HEK293 (cell line): ENCODE measurements at regions not wholly inside any gene's neighbourhood (a gene's known extent, or its start where the extent isn't known, plus 50 kb on each side); places are given as distances from the start of the nearest gene placed in this dataset.

ENCODE experiments used
- CTCF ChIA-PET: fragments of 350-600 bp; formaldehyde crosslinking; extraction: SDS; loops from one replicate; lab custom pipeline; 2021; ENCODE audit warnings: antibody characterized with exemption; lab: Yijun Ruan, JAX
- POLR2A ChIA-PET: fragments of 300-600 bp; formaldehyde crosslinking; extraction: SDS; loops from one replicate; lab custom pipeline; 2020; ENCODE audit warnings: antibody characterized with exemption, inconsistent platforms; lab: Yijun Ruan, JAX
- H3K27ac ChIP-seq: fragments of 200-500 bp; sonication (Bioruptor generic); 2 replicates; pipeline ENCODE4 v1.5.1; 2014; ENCODE audit warnings: low read depth, low read length, control low read depth, inconsistent platforms; ENCODE audit errors: extremely low read depth
- H3K36me3 ChIP-seq, 2 experiments: fragments of 200-500 bp in 1 of 2; sonication (Bioruptor generic) in 1 of 2; 1 replicate in 1 of 2; 2 replicates in 1 of 2; pipeline ENCODE4 v1.5.1; 2014 to 2017; ENCODE audit warnings: inconsistent platforms in 2 of 2, low read length in 2 of 2; ENCODE audit not compliant: control insufficient read depth in 2 of 2, insufficient read depth in 1 of 2
- H3K4me1 ChIP-seq: fragments of 200-500 bp; sonication (Bioruptor generic); 2 replicates; pipeline ENCODE4 v1.5.1; 2014; ENCODE audit warnings: mild to moderate bottlenecking, low read length, inconsistent platforms; ENCODE audit not compliant: control insufficient read depth, insufficient read depth
- H3K4me3 ChIP-seq: 2 replicates; pipeline ENCODE4 v1.5.1; 2011; ENCODE audit warnings: low read depth, mild to moderate bottlenecking, control low read depth, low read length, moderate library complexity
- H3K9me3 ChIP-seq: fragments of 200-500 bp; sonication (Bioruptor generic); 2 replicates; pipeline ENCODE4 v1.5.1; 2014; ENCODE audit warnings: low read depth, low read length, inconsistent platforms; ENCODE audit not compliant: control insufficient read depth, insufficient read depth
- FEZF1 ChIP-seq: fragments of 450-650 bp; formaldehyde crosslinking; IDR thresholded peaks from 2 replicates; pipeline ENCODE4 v1.5.1; 2016; ENCODE audit warnings: missing biosample characterization, missing genetic modification characterization
- GLIS2 ChIP-seq: fragments of 450-650 bp; formaldehyde crosslinking; IDR thresholded peaks from 2 replicates; pipeline ENCODE4 v1.5.1; 2016; ENCODE audit warnings: missing biosample characterization, missing genetic modification characterization
- ZBTB7A ChIP-seq: fragments of 450-650 bp; formaldehyde crosslinking; IDR thresholded peaks from 2 replicates; pipeline ENCODE4 v1.5.1; 2016; ENCODE audit warnings: low read depth, missing biosample characterization, missing genetic modification characterization
- ZNF10 ChIP-seq: fragments of 450-650 bp; formaldehyde crosslinking; IDR thresholded peaks from 2 replicates; pipeline ENCODE4 v1.5.1; 2017; ENCODE audit warnings: missing biosample characterization, missing genetic modification characterization
- ZNF174 ChIP-seq: fragments of 450-650 bp; formaldehyde crosslinking; IDR thresholded peaks from 2 replicates; pipeline ENCODE4 v1.5.0; 2017; ENCODE audit warnings: missing biosample characterization, mild to moderate bottlenecking, missing genetic modification characterization
- ZNF426 ChIP-seq: fragments of 450-650 bp; formaldehyde crosslinking; IDR thresholded peaks from 2 replicates; pipeline ENCODE4 v1.5.1; 2017; ENCODE audit warnings: missing biosample characterization, missing genetic modification characterization, mild to moderate bottlenecking, inconsistent platforms, moderate library complexity
- ZNF473 ChIP-seq: fragments of 450-650 bp; formaldehyde crosslinking; IDR thresholded peaks from 2 replicates; pipeline ENCODE4 v1.5.1; 2017; ENCODE audit warnings: missing biosample characterization, missing genetic modification characterization
- ZNF560 ChIP-seq: fragments of 450-650 bp; formaldehyde crosslinking; IDR thresholded peaks from 2 replicates; pipeline ENCODE4 v1.5.1; 2017; ENCODE audit warnings: missing biosample characterization, missing genetic modification characterization, borderline replicate concordance
- ZNF596 ChIP-seq: fragments of 450-650 bp; IDR thresholded peaks from 2 replicates; pipeline ENCODE4 v1.5.0; 2018; ENCODE audit warnings: missing biosample characterization, mild to moderate bottlenecking, missing genetic modification characterization, moderate library complexity
- ZNF768 ChIP-seq: fragments of 450-650 bp; formaldehyde crosslinking; IDR thresholded peaks from 2 replicates; pipeline ENCODE4 v1.5.1; 2018; ENCODE audit warnings: missing biosample characterization, mild to moderate bottlenecking, missing genetic modification characterization
- ZNF777 ChIP-seq: fragments of 450-650 bp; formaldehyde crosslinking; IDR thresholded peaks from 2 replicates; pipeline ENCODE4 v1.5.1; 2017; ENCODE audit warnings: missing biosample characterization, missing genetic modification characterization, borderline replicate concordance
- ZNF785 ChIP-seq: fragments of 450-650 bp; formaldehyde crosslinking; IDR thresholded peaks from 2 replicates; pipeline ENCODE4 v1.5.1; 2016; ENCODE audit warnings: missing biosample characterization, missing genetic modification characterization
- ZSCAN16 ChIP-seq: fragments of 450-650 bp; formaldehyde crosslinking; IDR thresholded peaks from 2 replicates; pipeline ENCODE4 v1.5.1; 2016; ENCODE audit warnings: missing biosample characterization, missing genetic modification characterization
- TF ChIP-seq, protein P1 (sequence below): fragments of 450-650 bp; formaldehyde crosslinking; IDR thresholded peaks from 2 replicates; pipeline ENCODE4 v1.5.1; 2017; ENCODE audit warnings: missing biosample characterization, mild to moderate bottlenecking, missing genetic modification characterization, moderate library complexity
- TF ChIP-seq, protein P2 (sequence below): fragments of 450-650 bp; formaldehyde crosslinking; IDR thresholded peaks from 2 replicates; pipeline ENCODE4 v1.5.1; 2016; ENCODE audit warnings: missing biosample characterization, missing genetic modification characterization
- TF ChIP-seq, protein P3 (sequence below): fragments of 450-650 bp; formaldehyde crosslinking; IDR thresholded peaks from 2 replicates; pipeline ENCODE4 v1.5.1; 2017; ENCODE audit warnings: missing biosample characterization, missing genetic modification characterization
- TF ChIP-seq, protein P4 (sequence below): fragments of 450-650 bp; formaldehyde crosslinking; IDR thresholded peaks from 2 replicates; pipeline ENCODE4 v1.5.1; 2016; ENCODE audit warnings: missing biosample characterization, missing genetic modification characterization
- TF ChIP-seq, protein P5 (sequence below): fragments of 450-650 bp; formaldehyde crosslinking; IDR thresholded peaks from 2 replicates; pipeline ENCODE4 v1.5.1; 2017; ENCODE audit warnings: missing biosample characterization, missing genetic modification characterization

DNA sequence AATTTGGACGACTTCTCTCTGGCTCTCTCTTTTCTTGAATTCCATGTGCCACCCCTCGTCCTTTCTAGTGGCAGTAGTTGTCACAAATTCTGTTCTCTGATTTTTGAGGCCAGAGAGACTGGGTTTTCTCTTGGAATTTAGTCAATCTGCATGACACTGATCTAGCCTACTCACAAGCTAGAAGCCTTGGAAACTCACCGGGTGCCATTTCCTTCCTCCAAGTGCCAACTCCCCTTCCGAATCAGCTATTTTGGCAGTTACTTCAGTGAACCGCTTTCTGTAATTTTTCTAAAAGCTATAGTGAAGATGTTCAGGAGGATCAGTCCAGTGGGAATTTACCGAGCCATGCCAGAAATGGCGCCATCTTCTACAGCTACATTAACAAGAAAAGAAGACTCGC is 228.9 kb downstream of the PMP22 start:
- H3K27ac ChIP-seq, result no peak overlapping the region
- POLR2A ChIA-PET, result no interaction called here
- no peaks in the 10 kb centered on the region for H3K4me1 ChIP-seq
- no peak for TF ChIP-seq FEZF1
- TF ChIP-seq, all 188 proteins: peak for 0
- no peaks in the 10 kb centered on the region for H3K9me3 ChIP-seq
- CTCF ChIA-PET, result interaction anchor here (0.5 kb wide), 1 partner anchor 215 kb away, joined by 3 read pairs; no protein-coding TSS in a partner anchor
- H3K4me3 ChIP-seq, result no peak overlapping the region
- no peaks in the 10 kb centered on the region for H3K36me3 ChIP-seq

DNA sequence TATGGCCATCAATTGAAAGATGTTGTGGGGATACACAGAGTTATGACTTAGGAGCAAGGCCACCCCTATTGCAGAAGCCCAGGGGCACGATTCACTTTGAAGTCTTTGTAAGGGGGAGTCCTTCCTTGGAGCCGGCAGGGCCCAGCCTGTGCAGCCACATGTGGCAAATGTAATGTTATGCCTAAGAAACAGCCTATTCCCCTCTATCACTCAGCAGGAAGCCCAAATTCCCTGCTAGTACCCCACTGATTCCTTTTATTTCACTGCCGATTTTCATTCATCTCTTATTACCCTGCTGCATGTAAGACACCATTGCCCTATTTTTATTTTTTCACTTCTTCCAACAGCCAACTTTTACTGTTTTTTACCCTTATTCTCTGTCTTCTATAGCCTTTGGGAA is 233.2 kb downstream of the PMP22 start:
- ChIA-PET CTCF (interaction anchor here (1.0 kb wide), 1 partner anchor 8 kb away, joined by 5 read pairs; no protein-coding TSS in a partner anchor), POLR2A (no interaction called here)
- no peak overlapping the region for H3K27ac ChIP-seq
- no peaks in the 10 kb centered on the region for H3K9me3 ChIP-seq
- H3K36me3 ChIP-seq, result no peaks in the 10 kb centered on the region
- H3K4me1 ChIP-seq, result no peaks in the 10 kb centered on the region
- no peak overlapping the region for H3K4me3 ChIP-seq
- TF ChIP-seq, protein P1, sequence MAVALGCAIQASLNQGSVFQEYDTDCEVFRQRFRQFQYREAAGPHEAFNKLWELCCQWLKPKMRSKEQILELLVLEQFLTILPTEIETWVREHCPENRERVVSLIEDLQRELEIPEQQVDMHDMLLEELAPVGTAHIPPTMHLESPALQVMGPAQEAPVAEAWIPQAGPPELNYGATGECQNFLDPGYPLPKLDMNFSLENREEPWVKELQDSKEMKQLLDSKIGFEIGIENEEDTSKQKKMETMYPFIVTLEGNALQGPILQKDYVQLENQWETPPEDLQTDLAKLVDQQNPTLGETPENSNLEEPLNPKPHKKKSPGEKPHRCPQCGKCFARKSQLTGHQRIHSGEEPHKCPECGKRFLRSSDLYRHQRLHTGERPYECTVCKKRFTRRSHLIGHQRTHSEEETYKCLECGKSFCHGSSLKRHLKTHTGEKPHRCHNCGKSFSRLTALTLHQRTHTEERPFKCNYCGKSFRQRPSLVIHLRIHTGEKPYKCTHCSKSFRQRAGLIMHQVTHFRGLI (tag by site-specific recombination), result no peak
- TF ChIP-seq ZNF473 (no peak), ZNF10 (tag by site-specific recombination) (no peak), ZNF426 (no peak), ZNF596 (tag by site-specific recombination) (no peak), GLIS2 (tag by site-specific recombination) (no peak), ZNF785 (tag by site-specific recombination) (no peak), ZNF768 (tag by site-specific recombination) (no peak), ZBTB7A (tag by site-specific recombination) (no peak)
- TF ChIP-seq, protein P2, sequence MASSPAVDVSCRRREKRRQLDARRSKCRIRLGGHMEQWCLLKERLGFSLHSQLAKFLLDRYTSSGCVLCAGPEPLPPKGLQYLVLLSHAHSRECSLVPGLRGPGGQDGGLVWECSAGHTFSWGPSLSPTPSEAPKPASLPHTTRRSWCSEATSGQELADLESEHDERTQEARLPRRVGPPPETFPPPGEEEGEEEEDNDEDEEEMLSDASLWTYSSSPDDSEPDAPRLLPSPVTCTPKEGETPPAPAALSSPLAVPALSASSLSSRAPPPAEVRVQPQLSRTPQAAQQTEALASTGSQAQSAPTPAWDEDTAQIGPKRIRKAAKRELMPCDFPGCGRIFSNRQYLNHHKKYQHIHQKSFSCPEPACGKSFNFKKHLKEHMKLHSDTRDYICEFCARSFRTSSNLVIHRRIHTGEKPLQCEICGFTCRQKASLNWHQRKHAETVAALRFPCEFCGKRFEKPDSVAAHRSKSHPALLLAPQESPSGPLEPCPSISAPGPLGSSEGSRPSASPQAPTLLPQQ, result no peak
- TF ChIP-seq, protein P3, sequence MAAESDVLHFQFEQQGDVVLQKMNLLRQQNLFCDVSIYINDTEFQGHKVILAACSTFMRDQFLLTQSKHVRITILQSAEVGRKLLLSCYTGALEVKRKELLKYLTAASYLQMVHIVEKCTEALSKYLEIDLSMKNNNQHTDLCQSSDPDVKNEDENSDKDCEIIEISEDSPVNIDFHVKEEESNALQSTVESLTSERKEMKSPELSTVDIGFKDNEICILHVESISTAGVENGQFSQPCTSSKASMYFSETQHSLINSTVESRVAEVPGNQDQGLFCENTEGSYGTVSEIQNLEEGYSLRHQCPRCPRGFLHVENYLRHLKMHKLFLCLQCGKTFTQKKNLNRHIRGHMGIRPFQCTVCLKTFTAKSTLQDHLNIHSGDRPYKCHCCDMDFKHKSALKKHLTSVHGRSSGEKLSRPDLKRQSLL, result no peak
- TF ChIP-seq, protein P4, sequence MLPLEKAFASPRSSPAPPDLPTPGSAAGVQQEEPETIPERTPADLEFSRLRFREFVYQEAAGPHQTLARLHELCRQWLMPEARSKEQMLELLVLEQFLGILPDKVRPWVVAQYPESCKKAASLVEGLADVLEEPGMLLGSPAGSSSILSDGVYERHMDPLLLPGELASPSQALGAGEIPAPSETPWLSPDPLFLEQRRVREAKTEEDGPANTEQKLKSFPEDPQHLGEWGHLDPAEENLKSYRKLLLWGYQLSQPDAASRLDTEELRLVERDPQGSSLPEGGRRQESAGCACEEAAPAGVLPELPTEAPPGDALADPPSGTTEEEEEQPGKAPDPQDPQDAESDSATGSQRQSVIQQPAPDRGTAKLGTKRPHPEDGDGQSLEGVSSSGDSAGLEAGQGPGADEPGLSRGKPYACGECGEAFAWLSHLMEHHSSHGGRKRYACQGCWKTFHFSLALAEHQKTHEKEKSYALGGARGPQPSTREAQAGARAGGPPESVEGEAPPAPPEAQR (tag by site-specific recombination), result no peak
- TF ChIP-seq, protein P5, sequence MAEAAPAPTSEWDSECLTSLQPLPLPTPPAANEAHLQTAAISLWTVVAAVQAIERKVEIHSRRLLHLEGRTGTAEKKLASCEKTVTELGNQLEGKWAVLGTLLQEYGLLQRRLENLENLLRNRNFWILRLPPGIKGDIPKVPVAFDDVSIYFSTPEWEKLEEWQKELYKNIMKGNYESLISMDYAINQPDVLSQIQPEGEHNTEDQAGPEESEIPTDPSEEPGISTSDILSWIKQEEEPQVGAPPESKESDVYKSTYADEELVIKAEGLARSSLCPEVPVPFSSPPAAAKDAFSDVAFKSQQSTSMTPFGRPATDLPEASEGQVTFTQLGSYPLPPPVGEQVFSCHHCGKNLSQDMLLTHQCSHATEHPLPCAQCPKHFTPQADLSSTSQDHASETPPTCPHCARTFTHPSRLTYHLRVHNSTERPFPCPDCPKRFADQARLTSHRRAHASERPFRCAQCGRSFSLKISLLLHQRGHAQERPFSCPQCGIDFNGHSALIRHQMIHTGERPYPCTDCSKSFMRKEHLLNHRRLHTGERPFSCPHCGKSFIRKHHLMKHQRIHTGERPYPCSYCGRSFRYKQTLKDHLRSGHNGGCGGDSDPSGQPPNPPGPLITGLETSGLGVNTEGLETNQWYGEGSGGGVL (tag by site-specific recombination), result no peak

DNA sequence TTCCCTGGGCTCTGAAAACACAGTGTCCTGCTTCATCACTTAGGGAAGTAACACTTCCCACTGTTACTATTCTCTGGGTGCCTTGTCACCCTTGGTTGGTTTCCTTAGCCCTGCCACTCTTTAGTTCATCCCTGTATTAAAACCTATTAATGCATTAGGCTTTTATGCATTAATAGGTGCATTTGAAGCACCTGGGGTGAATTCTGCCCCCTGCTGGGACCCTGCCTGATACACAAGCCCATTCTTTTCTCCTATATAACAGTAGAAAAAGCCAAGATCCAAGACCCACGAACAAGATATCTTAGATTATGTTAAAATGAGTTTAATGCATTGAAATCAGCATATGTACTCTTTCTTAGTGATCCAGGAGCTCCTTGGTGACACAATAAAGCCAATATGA is 235.7 kb downstream of the PMP22 start:
- no peak overlapping the region for H3K27ac ChIP-seq
- TF ChIP-seq ZNF777 (tag by site-specific recombination) (no peak), ZSCAN16 (tag by site-specific recombination) (no peak), ZNF560 (no peak), ZNF174 (tag by site-specific recombination) (no peak)
- H3K36me3 ChIP-seq, result no peaks in the 10 kb centered on the region
- CTCF ChIA-PET, result interaction anchor here (0.5 to 0.7 kb wide), 3 partner anchors 12 to 297 kb away, joined by 3 read pairs; no protein-coding TSS in a partner anchor
- H3K4me3 ChIP-seq, result no peak overlapping the region
- no peaks in the 10 kb centered on the region for H3K9me3 ChIP-seq
- POLR2A ChIA-PET, result no interaction called here
- no peaks in the 10 kb centered on the region for H3K4me1 ChIP-seq
